Astrocyte of the cerebellum (primary cell): ENCODE measurements at regions not wholly inside any gene's neighbourhood (a gene's known extent, or its start where the extent isn't known, plus 50 kb on each side); places are given as distances from the start of the nearest gene placed in this dataset.
"Not testable (repeated sequence)": the region's sequence is repeated elsewhere in the genome, so short reads cannot be mapped to it uniquely, and the experiment has no call there.

Source experiments
- DNase-seq: peaks from one replicate; pipeline ENCODE4 v3.0.0-alpha.2; 2011; ENCODE audit warnings: low read depth
- H3K4me3 ChIP-seq: 2 replicates; pipeline ENCODE4 v1.5.1; 2011; ENCODE audit warnings: mild to moderate bottlenecking, low read depth, low read length, moderate library complexity
- CTCF ChIP-seq: IDR thresholded peaks from 2 replicates; pipeline ENCODE4 v1.5.1; 2012; ENCODE audit warnings: low read length, low read depth, moderate library complexity, mild to moderate bottlenecking; ENCODE audit errors: missing control alignments
- in situ Hi-C: cut with HindIII; loops from 2 replicates; pipeline ENCODE4 v1.10.0; 2017; ENCODE audit warnings: low sequenced_read_pairs

- no peak for TF ChIP-seq CTCF
- in situ Hi-C loops: no loop called here
- H3K4me3 ChIP-seq: no peak overlapping the region
- DNase-seq: no peak
Observed at GRCh38 chr2:221750316-221750715, 178.2 kb upstream of the EPHA4 start.

- no peak for TF ChIP-seq CTCF
- in situ Hi-C loops: no loop called here
- no peak for DNase-seq
Observed at GRCh38 chr2:221747289-221747972, 175.3 kb upstream of the EPHA4 start.

GRCh38 chr2:221741496-221742211 is 169.6 kb upstream of the EPHA4 start:
- no peak for DNase-seq
- TF ChIP-seq CTCF: no peak
- in situ Hi-C loops: no loop called here
- no peak overlapping the region for H3K4me3 ChIP-seq

More at GRCh38 chr2:221747289-221747972, 175.3 kb upstream of the EPHA4 start:
- no peak overlapping the region for H3K4me3 ChIP-seq

- TF ChIP-seq CTCF: no peak
- H3K4me3 ChIP-seq: no peak overlapping the region
- in situ Hi-C loops: no loop called here
- DNase-seq: no peak
Observed at GRCh38 chr2:221731432-221732145, 159.5 kb upstream of the EPHA4 start.

GRCh38 chr2:221726894-221727513 is 154.9 kb upstream of the EPHA4 start:
- H3K4me3 ChIP-seq: no peak overlapping the region
- TF ChIP-seq CTCF: no peak
- no peak for DNase-seq
- in situ Hi-C loops: no loop called here

GRCh38 chr2:221724631-221725203 is 152.6 kb upstream of the EPHA4 start:
- DNase-seq: no peak
- H3K4me3 ChIP-seq: no peak overlapping the region
- in situ Hi-C loops: no loop called here
- TF ChIP-seq CTCF: no peak

- DNase-seq, in situ Hi-C loops, H3K4me3 ChIP-seq: not testable (repeated sequence)
Observed at GRCh38 chr2:221724117-221724516, 152.0 kb upstream of the EPHA4 start.
